ENCODE measurements at regions not wholly inside any gene's neighbourhood (a gene's known extent, or its start where the extent isn't known, plus 50 kb on each side); places are given as distances from the start of the nearest gene placed in this dataset.

DNA sequence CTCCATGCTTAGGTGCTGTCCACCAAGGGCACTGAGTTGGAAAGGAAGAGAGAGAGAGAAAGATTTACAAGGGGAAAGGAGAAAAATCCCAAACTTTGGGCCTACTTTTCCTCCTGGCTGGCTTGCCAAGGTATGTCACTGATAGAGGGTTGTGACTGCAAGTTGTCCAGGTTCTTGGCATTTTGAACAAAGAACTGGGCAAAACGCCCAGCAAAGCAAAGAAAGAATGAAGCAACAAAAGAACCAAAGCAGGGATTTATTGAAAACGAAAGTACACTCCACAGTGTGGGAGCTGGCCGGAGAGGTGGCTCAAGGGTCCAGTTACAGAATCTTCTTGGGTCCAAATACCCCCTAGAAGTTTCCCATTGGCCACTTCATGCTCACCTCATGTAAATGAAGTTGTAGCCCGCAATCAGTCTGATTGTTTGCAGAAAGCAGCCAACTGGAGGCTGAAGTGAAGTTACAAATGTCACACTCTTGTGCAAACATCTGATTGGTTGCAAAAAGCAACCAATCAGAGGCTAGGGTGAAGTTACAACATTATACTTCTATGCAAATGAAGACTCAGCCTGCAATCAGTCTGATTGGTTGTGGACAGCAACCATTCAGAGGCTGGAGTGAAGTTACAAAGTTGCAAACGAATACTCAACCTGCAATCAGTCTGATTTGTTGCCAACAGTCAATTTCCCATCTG lies 263.5 kb downstream of the YTHDC2 start:
- TF ChIP-seq TAF1 (IDR thresholded peaks at IDR 0.05; ENCODE audit: borderline replicate concordance, low read depth, low read length) (no peak), POLR2A (IDR thresholded peaks at IDR 0.05; ENCODE audit: low read depth, low read length) (no peak), POLR2AphosphoS5 (IDR thresholded peaks at IDR 0.05; ENCODE audit: low read depth, low read length) (no peak)

Measured in GM12892 (cell line).